Breast epithelium (tissue), 4 donors: ENCODE measurements at regions not wholly inside any gene's neighbourhood (a gene's known extent, or its start where the extent isn't known, plus 50 kb on each side); places are given as distances from the start of the nearest gene placed in this dataset.

Source experiments
- DNase-seq, 2 donors: peaks; one replicate each; pipeline ENCODE4 v3.0.0-alpha.2; 2019; ENCODE audit warnings: low spot score in 2 of 2
- H3K27ac ChIP-seq, 2 donors: fragments of 200-600 bp; sonication (generic) in 1 of 2; one replicate each; pipeline ENCODE4 v1.5.1; 2016 to 2019; ENCODE audit warnings: mild to moderate bottlenecking in 1 of 2
- H3K27me3 ChIP-seq, 2 donors: fragments of 200-600 bp; sonication (generic) in 1 of 2; one replicate each; pipeline versions ENCODE4 v1.5.1 to v1.6.0; 2017 to 2019; ENCODE audit warnings: control low read depth in 1 of 2, mild to moderate bottlenecking in 1 of 2
- H3K36me3 ChIP-seq: fragments of 200-600 bp; one replicate; pipeline ENCODE4 v1.5.1; 2019
- H3K4me1 ChIP-seq, 2 donors: fragments of 200-600 bp; sonication (generic); one replicate each; pipeline ENCODE4 v1.5.1; 2016 to 2019; ENCODE audit warnings: control low read depth in 1 of 2
- H3K4me3 ChIP-seq, 3 donors: fragments of 200-600 bp; sonication (generic); 1 replicate in 2 of 3; 2 replicates in 1 of 3; pipeline ENCODE4 v1.5.1; 2016 to 2019; ENCODE audit warnings: mild to moderate bottlenecking in 3 of 3, moderate library complexity in 2 of 3
- H3K9me3 ChIP-seq, 2 donors: fragments of 200-600 bp; sonication (generic) in 1 of 2; one replicate each; pipeline ENCODE4 v1.5.1; 2016 to 2019; ENCODE audit warnings: control low read depth in 1 of 2
- CTCF ChIP-seq, 3 donors: fragments of 450-650 bp; IDR thresholded peaks; one replicate each; pipeline ENCODE4 v1.5.1; 2016 to 2017; ENCODE audit warnings: antibody characterized with exemption in 3 of 3, mild to moderate bottlenecking in 3 of 3, moderate library complexity in 3 of 3
- POLR2A ChIP-seq: fragments of 450-650 bp; IDR thresholded peaks from one replicate; pipeline ENCODE4 v1.6.1; 2016; ENCODE audit warnings: antibody characterized with exemption, mild to moderate bottlenecking, moderate library complexity
- POLR2AphosphoS5 ChIP-seq, 3 donors: sonication (generic); formaldehyde crosslinking; IDR thresholded peaks; one replicate each; pipeline ENCODE4 v1.6.1; 2017; ENCODE audit warnings: antibody characterized with exemption in 3 of 3
- intact Hi-C: fragments of 100-400 bp; cut with DNase I; formaldehyde crosslinking; loops from one replicate; pipeline ENCODE4 v1.15.1; 2023; ENCODE audit warnings: low total_unique reads

- no peak overlapping the region for H3K4me3 ChIP-seq
- no peak for DNase-seq
- intact Hi-C loops = no loop called here
- TF ChIP-seq POLR2AphosphoS5 (IDR thresholded peaks at IDR 0.05) (no peak), POLR2A (no peak)
- H3K9me3 ChIP-seq = no peaks in the 10 kb centered on the region
- H3K27me3 ChIP-seq = no peaks in the 10 kb centered on the region
- H3K27ac ChIP-seq = no peak overlapping the region
- H3K36me3 ChIP-seq = no peaks in the 10 kb centered on the region
- H3K4me1 ChIP-seq = no peaks in the 10 kb centered on the region
Measured at GRCh38 chr5:33309068-33309467, 131.7 kb upstream of the TARS1 start.

- intact Hi-C loops = no loop called here
- no peaks in the 10 kb centered on the region for H3K4me1 ChIP-seq
Measured at GRCh38 chr5:33309536-33310345, 131.0 kb upstream of the TARS1 start.

GRCh38 chr5:33310451-33310850 is 130.3 kb upstream of the TARS1 start:
- no peaks in the 10 kb centered on the region for H3K4me1 ChIP-seq
- no peak overlapping the region for H3K27ac ChIP-seq
- H3K4me3 ChIP-seq = no peak overlapping the region

More at GRCh38 chr5:33309536-33310345, 131.0 kb upstream of the TARS1 start:
- Histone ChIP-seq H3K27ac (no peak overlapping the region), H3K4me3 (no peak overlapping the region), H3K9me3 (no peaks in the 10 kb centered on the region), H3K27me3 (no peaks in the 10 kb centered on the region), H3K36me3 (no peaks in the 10 kb centered on the region)
- DNase-seq = no peak
- TF ChIP-seq CTCF (IDR thresholded peaks at IDR 0.05) (no peak), POLR2AphosphoS5 (IDR thresholded peaks at IDR 0.05) (no peak), POLR2A (no peak)

GRCh38 chr5:33311893-33312292 is 128.9 kb upstream of the TARS1 start:
- no peak for DNase-seq
- Histone ChIP-seq H3K36me3 (no peaks in the 10 kb centered on the region), H3K4me1 (no peaks in the 10 kb centered on the region), H3K9me3 (no peaks in the 10 kb centered on the region), H3K27ac (no peak overlapping the region), H3K4me3 (no peak overlapping the region), H3K27me3 (no peaks in the 10 kb centered on the region)
- no peak for TF ChIP-seq POLR2AphosphoS5 (IDR thresholded peaks at IDR 0.05)
- TF ChIP-seq CTCF (IDR thresholded peaks at IDR 0.05) = no peak
- TF ChIP-seq POLR2A = no peak
- intact Hi-C loops = no loop called here

More at GRCh38 chr5:33310451-33310850, 130.3 kb upstream of the TARS1 start:
- no peaks in the 10 kb centered on the region for H3K27me3 ChIP-seq
- TF ChIP-seq CTCF (IDR thresholded peaks at IDR 0.05) (no peak), POLR2AphosphoS5 (IDR thresholded peaks at IDR 0.05) (no peak), POLR2A (no peak)
- H3K9me3 ChIP-seq = no peaks in the 10 kb centered on the region
- no peaks in the 10 kb centered on the region for H3K36me3 ChIP-seq
- no peak for DNase-seq
- intact Hi-C loops = no loop called here

GRCh38 chr5:33312571-33313549 is 127.9 kb upstream of the TARS1 start:
- Histone ChIP-seq H3K27me3 (no peaks in the 10 kb centered on the region), H3K9me3 (no peaks in the 10 kb centered on the region), H3K36me3 (no peaks in the 10 kb centered on the region), H3K4me3 (no peak overlapping the region), H3K4me1 (no peaks in the 10 kb centered on the region), H3K27ac (no peak overlapping the region)
- intact Hi-C loops = no loop called here
- no peak for DNase-seq
- no peak for TF ChIP-seq POLR2AphosphoS5 (IDR thresholded peaks at IDR 0.05)
- TF ChIP-seq CTCF (IDR thresholded peaks at IDR 0.05) = no peak
- no peak for TF ChIP-seq POLR2A
